ENCODE measurements at regions not wholly inside any gene's neighbourhood (a gene's known extent, or its start where the extent isn't known, plus 50 kb on each side); places are given as distances from the start of the nearest gene placed in this dataset.

DNA sequence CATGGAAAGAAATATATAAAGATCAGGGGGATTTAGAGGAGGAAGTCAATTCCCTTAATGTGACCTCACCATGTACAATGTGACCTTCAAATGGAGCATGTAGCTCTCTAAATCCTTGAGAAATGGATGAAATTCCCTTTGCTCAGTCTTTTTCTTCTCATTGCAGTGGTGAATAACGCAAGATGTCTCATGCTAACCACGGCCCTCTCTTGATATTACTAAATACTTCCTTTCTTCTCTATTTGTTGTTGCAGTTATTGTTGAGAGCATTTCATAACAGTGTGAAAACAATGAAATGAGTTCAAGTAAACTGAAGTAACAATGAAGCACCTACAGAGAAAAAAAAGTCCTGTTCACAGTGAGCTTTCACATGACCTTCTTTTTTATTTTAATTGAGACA, 55.6 kb downstream of the ZNF281 start:
- Histone ChIP-seq H3K9me3 (ENCODE audit: low read length) (no peaks in the 10 kb centered on the region), H3K79me2 (ENCODE audit: insufficient read depth, low read depth, low read length) (no peaks in the 10 kb centered on the region), H3K9me2 (ENCODE audit: insufficient read depth, low read length) (no peaks in the 10 kb centered on the region), H4K20me1 (ENCODE audit: insufficient read depth, low read length) (no peaks in the 10 kb centered on the region), H3K27ac (ENCODE audit: low read depth, low read length, poor library complexity, severe bottlenecking) (no peak overlapping the region), H3K4me3 (ENCODE audit: low read depth, low read length, poor library complexity, severe bottlenecking) (no peak overlapping the region), H3K4me2 (ENCODE audit: low read length) (no peak overlapping the region), H3K36me3 (ENCODE audit: insufficient read depth, low read length) (no peaks in the 10 kb centered on the region), H3K4me1 (ENCODE audit: insufficient read depth, low read length, poor library complexity, severe bottlenecking) (peaks cover 18% of the 10 kb centered on the region), H2AFZ (ENCODE audit: low read length) (no peak overlapping the region)
- CTCF ChIA-PET (ENCODE audit: unreplicated experiment) = no interaction called here
- no TSS peak for BruUV-seq (replicated peaks)
- intact Hi-C loops (cut with micrococcal nuclease; ENCODE audit: unreplicated experiment) = no loop called here
- DNase-seq (ENCODE audit: low spot score) = no peak
- POLR2A ChIA-PET = interaction anchor here (1.1 to 2.1 kb wide), 2 partner anchors 10 to 20 kb away, joined by 3 to 12 read pairs; no protein-coding TSS in a partner anchor
- TF ChIP-seq, protein P1, sequence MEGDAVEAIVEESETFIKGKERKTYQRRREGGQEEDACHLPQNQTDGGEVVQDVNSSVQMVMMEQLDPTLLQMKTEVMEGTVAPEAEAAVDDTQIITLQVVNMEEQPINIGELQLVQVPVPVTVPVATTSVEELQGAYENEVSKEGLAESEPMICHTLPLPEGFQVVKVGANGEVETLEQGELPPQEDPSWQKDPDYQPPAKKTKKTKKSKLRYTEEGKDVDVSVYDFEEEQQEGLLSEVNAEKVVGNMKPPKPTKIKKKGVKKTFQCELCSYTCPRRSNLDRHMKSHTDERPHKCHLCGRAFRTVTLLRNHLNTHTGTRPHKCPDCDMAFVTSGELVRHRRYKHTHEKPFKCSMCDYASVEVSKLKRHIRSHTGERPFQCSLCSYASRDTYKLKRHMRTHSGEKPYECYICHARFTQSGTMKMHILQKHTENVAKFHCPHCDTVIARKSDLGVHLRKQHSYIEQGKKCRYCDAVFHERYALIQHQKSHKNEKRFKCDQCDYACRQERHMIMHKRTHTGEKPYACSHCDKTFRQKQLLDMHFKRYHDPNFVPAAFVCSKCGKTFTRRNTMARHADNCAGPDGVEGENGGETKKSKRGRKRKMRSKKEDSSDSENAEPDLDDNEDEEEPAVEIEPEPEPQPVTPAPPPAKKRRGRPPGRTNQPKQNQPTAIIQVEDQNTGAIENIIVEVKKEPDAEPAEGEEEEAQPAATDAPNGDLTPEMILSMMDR (conservative IDR thresholded peaks at IDR 0.05; ENCODE audit: low read length) = no peak
- TF ChIP-seq EZH2phosphoT487 (IDR thresholded peaks at IDR 0.05; ENCODE audit: borderline replicate concordance, low read depth, low read length) = no peak

DNA sequence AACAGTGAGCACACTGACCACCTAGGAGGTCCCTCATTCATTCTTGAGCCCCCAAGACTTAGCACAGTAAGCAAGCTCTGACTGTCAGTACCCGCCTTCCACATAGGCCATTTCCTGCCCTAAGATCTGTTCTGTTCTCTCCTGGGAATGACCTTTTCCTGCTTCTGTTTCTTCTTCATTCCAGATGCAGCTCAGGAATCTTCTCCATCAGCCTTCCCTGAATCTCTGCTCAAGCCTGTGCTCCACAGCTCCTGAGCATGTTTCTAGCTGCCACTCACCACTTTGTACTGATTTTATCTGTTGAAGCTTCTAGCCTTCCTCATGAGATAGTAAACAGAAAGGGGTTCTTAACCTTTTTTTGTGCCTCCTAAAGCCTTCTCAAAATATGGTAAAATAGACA, 56.6 kb downstream of the ZNF281 start:
- peaks cover 18% of the 10 kb centered on the region for H3K4me1 ChIP-seq (ENCODE audit: insufficient read depth, low read length, poor library complexity, severe bottlenecking)
- no peak overlapping the region for H3K4me3 ChIP-seq (ENCODE audit: low read depth, low read length, poor library complexity, severe bottlenecking)
- CTCF ChIA-PET (ENCODE audit: unreplicated experiment) = no interaction called here
- no peaks in the 10 kb centered on the region for H3K79me2 ChIP-seq (ENCODE audit: insufficient read depth, low read depth, low read length)
- intact Hi-C loops (cut with micrococcal nuclease; ENCODE audit: unreplicated experiment) = no loop called here
- H2AFZ ChIP-seq (ENCODE audit: low read length) = no peak overlapping the region
- no peaks in the 10 kb centered on the region for H3K36me3 ChIP-seq (ENCODE audit: insufficient read depth, low read length)
- DNase-seq (ENCODE audit: low spot score) = no peak
- H3K9me2 ChIP-seq (ENCODE audit: insufficient read depth, low read length) = no peaks in the 10 kb centered on the region
- H4K20me1 ChIP-seq (ENCODE audit: insufficient read depth, low read length) = no peaks in the 10 kb centered on the region
- no peaks in the 10 kb centered on the region for H3K9me3 ChIP-seq (ENCODE audit: low read length)
- TF ChIP-seq, protein P1 (conservative IDR thresholded peaks at IDR 0.05; ENCODE audit: low read length) = no peak
- no peak for TF ChIP-seq EZH2phosphoT487 (IDR thresholded peaks at IDR 0.05; ENCODE audit: borderline replicate concordance, low read depth, low read length)
- no peak overlapping the region for H3K4me2 ChIP-seq (ENCODE audit: low read length)
- no TSS peak for BruUV-seq (replicated peaks)
- POLR2A ChIA-PET = no interaction called here
- no peak overlapping the region for H3K27ac ChIP-seq (ENCODE audit: low read depth, low read length, poor library complexity, severe bottlenecking)

DNA sequence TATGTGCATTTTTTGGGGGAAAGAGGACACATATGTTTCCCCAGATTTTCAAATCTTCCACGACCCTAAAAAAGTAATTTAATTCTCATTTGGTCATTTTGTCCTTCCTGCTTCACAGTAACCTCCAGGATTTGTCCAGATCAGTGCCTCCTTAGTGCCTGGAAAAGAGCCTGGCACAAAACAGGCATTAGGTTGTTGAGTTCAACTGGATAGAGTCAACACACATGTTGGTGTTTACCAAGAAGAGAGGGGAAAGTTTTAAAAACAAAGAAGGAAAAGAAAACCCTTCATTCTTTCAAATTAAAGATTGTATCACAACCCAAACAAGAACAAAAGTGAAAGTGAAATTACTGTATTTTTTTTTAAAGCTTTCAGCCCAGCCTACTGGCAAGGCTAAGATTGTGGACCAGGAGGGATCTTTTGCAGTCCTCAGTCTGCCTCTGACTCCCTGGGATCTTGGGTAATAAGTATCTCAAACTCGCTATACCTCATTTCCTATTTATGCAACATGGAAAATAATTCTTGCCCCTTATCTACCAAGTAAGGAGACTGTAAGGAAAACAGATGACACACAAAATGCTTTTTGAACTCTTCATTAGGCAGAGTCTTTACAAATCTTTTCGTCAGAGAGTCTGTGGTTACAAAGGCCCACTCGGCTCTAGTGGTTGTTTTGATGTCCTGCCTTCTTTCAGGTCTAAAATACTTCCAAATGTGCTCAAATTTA, 57.8 kb downstream of the ZNF281 start:
- no TSS peak for BruUV-seq (replicated peaks)
- H3K4me3 ChIP-seq (ENCODE audit: low read depth, low read length, poor library complexity, severe bottlenecking) = peak overlapping the region; percentile 11
- peak; percentile 16 for DNase-seq (ENCODE audit: low spot score)
- peak overlapping the region; percentile 59 for H3K4me2 ChIP-seq (ENCODE audit: low read length)
- no peak overlapping the region for H3K27ac ChIP-seq (ENCODE audit: low read depth, low read length, poor library complexity, severe bottlenecking)
- no peaks in the 10 kb centered on the region for H4K20me1 ChIP-seq (ENCODE audit: insufficient read depth, low read length)
- H3K4me1 ChIP-seq (ENCODE audit: insufficient read depth, low read length, poor library complexity, severe bottlenecking) = peaks cover 18% of the 10 kb centered on the region
- no peaks in the 10 kb centered on the region for H3K9me3 ChIP-seq (ENCODE audit: low read length)
- peak overlapping the region; percentile 56; the same call in 1 of the 2 replicates for H2AFZ ChIP-seq (ENCODE audit: low read length)
- no peaks in the 10 kb centered on the region for H3K36me3 ChIP-seq (ENCODE audit: insufficient read depth, low read length)
- no peaks in the 10 kb centered on the region for H3K9me2 ChIP-seq (ENCODE audit: insufficient read depth, low read length)
- POLR2A ChIA-PET = no interaction called here
- CTCF ChIA-PET (ENCODE audit: unreplicated experiment) = no interaction called here
- intact Hi-C loops (cut with micrococcal nuclease; ENCODE audit: unreplicated experiment) = no loop called here
- H3K79me2 ChIP-seq (ENCODE audit: insufficient read depth, low read depth, low read length) = no peaks in the 10 kb centered on the region
- TF ChIP-seq, protein P1 (conservative IDR thresholded peaks at IDR 0.05; ENCODE audit: low read length) = no peak
- no peak for TF ChIP-seq EZH2phosphoT487 (IDR thresholded peaks at IDR 0.05; ENCODE audit: borderline replicate concordance, low read depth, low read length)
